ENCODE measurements at regions not wholly inside any gene's neighbourhood (a gene's known extent, or its start where the extent isn't known, plus 50 kb on each side); places are given as distances from the start of the nearest gene placed in this dataset.
"Not testable (repeated sequence)": the region's sequence is repeated elsewhere in the genome, so short reads cannot be mapped to it uniquely, and the experiment has no call there.

DNA sequence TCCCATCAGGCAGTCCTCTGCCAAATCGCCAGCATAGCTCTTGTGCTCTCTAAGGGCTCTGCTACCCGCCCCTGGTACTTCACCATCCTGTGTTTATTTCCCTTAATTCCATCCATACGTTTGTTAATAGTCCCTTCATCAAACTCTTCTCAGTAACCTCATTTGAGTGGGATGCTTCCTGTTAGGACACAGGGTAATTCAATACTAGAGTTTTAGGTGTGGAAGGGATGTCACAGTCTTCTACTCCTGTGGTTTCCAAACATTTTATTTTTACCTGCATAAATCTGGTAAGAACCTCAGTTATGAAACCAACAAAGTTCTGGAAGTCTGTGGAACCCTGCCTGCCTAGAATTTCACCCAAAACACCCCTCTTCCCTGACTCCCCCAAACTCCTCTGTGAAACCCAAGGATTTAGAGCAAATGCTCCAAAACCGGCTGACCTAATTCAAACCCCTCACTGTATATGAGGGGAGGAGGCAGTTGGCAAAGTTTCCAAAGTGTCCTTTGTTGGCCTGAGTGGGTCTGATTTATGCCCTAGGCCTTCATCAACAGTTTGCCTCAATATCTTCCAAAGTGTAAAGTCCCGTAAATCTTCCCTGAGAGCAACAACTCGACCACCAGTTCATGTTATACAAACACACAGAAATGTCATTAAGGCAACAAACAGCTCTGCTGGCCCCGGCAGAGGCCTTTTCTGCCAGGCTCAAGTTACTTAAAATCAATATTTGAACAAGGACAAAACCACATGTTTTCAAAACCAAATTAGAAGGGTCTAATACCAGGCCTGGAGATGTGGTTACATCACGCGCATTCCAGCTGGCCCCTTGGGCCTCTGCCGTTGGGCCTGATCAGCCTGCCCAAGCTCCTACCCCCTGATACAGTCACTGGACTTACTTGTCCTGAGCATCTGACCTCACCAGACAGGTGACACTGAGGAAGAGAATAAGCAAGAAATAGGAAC is 82.4 kb upstream of the FGGY start:
- DNase-seq (ENCODE audit: low spot score) = no peak

DNA sequence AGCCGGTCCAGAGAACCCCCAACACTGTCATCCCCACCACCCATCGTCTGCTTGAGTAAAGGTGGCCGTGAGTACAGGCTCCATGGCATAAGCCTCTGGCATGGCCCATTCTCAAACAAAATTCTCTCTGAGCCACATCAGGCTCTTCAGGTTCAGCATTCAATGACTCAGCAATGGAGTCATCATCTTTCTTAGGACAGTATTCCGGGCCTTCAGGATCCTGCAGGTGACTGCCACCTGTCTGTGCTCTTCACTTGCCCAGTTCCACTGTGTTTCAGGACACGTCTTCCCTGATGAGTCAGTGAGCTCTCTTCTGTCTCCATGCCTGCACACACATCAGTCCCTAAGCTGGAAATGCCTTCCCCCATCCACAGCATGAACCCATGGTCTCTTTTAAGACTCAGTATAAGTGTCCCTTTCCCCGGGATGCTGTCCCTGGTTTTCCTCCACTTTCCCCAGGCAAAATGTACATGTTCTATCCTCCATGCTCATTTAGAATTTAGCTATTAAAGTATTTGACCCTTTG is 81.1 kb upstream of the FGGY start:
- no peak for DNase-seq (ENCODE audit: low spot score)

DNA sequence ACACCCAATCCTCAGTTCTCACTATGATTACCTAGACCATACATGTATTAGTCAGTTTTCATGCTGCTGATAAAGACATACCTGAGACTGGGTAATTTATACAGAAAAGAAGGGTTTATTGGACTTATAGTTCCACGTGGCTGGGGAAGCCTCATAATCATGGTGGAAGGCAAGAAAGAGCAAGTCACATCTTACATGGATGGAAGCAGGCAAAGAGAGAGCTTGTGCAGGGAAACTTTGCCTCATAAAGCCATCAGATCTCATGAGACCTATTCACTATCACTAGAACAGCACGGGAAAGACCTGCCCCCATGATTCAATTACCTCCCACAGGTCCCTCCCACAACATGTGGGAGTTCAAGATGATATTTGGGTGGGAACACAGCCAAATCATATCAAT is 79.5 kb upstream of the FGGY start:
- DNase-seq (ENCODE audit: low spot score) = not testable (repeated sequence)

DNA sequence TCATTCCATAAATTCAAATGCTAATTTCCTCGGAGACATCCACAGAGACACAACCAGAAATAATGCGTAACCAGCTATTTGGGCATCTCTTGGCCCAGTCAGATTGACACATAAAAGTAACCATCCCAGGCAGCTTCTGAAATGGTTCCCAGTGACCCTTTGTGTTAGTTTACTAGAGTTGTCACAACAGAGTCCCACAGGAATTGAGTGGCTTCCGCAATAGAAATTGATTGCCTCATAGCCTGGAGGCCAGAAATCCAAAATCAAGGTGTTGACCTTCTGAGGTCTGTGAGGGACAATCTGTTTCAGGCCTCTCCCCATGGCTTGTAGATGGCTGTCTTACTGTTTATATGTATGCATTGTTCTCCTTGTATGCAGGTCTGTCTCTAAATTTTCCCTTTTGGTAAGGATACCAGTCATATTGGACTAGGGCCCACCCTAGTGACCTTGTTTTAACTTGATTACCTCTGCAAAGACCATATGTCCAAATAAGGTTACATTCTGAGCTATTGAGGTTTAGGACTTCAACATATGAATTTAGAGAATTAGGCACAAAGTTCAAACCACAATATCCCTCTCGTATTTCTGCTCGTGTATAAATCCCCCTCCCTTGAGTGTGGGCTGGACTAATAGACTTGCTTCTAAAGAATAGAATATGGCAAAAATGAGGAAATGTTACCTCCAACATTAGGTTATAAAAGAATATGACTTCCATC is 78.2 kb upstream of the FGGY start:
- no peak for DNase-seq (ENCODE audit: low spot score)

DNA sequence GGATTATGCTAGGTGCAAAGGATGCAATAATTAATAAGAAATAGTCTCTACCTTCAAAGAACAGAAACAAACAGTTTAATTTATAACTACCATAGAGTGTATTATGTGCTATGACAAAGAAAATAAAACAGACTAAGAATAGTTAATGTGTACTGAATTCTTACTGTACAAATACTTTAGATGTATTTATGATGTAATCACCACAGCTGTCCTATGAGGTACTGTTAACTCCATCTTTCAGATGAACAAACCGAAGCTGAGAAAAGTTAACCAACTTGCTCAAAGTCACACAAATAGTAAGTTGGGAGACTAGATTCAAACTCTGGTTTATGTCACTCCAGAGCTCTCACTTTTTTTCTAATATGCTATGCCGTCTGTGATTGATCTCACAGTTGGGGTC is 77.0 kb upstream of the FGGY start:
- no peak for DNase-seq (ENCODE audit: low spot score)

DNA sequence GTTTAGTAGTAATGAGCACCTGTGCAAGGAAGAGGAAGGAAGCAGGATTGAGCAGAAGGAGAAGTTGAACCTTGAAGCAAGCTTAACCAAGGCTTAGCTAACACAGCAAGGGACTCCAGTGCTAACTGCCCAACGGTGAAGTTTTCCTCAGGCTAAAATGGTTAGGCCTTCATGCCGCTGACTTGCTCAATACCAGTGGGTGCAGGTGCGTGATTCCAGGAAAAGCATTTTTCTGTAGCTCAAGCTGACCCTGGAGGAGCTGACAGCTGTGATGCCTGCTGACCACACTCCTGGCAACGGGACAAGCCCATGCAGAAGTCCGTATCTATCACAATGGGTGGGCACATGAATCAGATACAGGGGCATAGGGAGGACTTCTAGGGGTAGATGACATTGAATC is 76.5 kb upstream of the FGGY start:
- no peak for DNase-seq (ENCODE audit: low spot score)

DNA sequence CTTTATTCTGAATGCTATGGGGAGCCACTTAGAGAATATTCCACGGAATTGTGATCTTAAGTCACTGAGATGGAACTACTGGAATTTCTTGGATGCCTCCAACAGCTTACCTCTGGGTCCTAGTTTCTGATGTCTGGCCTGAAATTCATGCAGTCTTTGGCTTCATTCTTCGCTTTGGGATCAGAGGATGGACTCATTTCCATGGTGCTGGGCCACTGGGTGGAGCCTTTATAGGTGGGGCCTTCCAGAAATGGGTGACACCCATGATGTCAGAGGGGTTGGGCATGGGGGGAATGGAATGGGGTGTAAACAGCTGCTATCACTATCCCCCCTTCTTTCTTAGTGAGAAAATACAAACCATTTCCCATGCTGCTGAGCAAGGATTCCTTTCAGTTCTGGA is 73.7 kb upstream of the FGGY start:
- no peak for DNase-seq (ENCODE audit: low spot score)

DNA sequence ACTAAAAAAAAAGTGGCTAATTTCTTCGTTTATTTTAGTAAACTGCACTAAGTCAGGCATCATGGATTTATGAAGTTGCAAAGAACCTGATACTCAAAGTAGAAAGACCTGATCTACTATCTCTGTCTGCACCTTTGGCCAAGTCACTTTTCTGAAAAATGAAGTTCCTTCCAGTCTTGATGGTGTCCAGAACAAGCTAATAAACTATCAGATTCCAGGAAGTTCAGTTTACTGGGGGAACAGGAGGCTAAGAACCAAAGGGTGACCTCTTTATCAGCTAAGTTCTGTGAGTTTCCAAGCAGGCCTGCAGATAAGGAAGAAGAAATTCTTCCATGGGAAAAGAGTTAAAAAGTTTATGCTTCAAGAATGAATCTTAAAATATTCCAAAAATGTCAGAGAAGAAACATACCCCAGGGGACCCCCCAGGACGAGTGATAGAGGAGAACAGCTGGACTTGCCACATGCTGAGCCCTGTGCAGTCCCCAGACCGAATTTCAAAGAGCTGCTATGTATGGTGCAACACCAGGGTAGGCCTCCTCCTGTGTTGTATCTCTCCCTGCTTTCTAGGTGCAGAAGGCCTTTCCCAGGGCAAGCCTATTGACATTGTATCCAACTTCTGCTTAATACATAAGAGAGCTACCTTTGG is 72.8 kb upstream of the FGGY start:
- no peak for DNase-seq (ENCODE audit: low spot score)

DNA sequence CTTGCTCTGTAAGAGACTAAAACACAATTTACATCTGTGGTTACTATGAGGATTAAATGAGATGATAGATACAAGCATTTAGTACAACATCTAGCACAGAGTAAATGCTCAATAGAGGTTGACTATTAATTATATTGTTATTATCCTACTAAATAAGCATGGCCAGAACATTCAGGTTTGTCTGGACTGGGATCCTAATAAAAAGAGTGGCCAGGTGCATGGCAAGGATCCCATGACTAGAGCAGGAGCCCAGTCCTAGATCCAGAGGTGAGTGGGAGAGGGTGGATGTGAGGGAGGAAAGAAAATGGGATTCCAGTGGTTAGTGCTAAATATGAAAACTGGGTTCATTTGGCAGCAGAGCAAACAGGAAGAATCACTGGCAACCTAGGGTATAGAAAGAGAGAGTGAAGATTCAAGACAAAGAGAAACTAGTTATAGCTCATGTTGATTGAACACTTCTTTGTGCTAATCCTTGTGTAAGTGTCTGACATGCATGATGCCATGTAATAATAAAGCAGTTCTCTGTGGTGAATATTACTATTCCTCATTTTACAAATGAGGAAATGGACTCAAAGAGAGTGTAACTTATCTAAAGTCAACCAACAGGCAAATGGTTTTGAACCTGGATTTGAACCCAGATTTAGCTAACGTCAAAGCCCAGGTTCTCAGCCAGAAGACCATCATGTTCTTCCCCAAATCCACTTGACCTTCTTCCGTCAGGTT is 71.1 kb upstream of the FGGY start:
- no peak for DNase-seq (ENCODE audit: low spot score)

DNA sequence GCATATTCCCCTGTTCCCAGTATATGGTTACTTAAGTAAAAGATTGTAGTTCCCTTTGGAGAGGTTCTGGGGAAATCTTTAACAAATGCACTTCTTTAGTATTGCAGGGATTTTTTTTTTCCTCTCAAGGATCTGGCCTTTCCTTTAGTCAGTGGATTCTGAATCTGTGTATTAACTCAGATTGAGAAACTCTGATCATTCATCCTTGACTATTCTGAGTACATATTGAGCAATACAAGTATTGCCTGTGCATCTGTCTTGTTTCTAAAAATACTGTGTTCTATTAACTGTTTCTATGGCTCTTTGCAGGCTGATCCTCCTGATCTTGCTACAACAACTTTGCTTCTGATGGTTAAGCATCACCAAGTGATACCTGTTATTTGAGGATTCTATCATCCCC is 67.8 kb upstream of the FGGY start:
- DNase-seq (ENCODE audit: low spot score) = no peak

DNA sequence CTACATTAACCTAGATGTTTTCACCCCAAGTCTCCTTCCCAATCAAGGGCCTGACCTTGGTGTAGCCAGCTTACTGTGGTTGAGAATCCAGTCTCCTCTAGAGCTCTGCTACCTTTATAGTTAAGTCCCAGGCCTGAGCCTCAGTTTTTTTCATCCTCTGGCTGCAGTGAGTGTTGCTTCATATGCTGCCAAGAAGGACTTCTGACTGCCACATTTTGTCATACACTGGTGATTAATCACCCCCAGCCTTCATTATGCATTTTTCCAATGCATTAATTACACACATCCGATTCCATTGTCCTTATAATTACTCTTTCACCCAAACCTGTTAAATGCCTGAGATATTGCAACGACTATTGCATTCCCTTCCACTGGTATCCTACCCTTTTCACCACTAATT is 66.3 kb upstream of the FGGY start:
- DNase-seq (ENCODE audit: low spot score) = no peak

DNA sequence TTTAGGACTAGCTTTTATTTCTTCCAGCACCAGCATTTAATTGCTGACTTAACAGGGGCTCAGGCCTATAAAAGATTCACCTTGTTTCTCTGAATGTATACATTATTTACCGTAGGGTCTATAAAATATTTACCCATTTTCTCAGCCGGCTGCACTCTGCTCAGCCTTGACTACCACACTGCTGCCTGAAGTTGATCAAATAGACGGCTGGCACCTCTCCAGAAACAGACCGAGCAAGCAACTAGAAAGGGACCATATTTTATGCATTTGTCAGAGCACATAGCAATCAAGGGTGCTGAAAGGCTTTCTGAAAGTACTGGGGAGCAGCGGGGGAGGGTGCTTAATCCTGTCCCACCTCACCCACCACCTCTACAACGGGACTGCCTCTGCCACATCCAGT is 64.7 kb upstream of the FGGY start:
- DNase-seq (ENCODE audit: low spot score) = no peak

DNA sequence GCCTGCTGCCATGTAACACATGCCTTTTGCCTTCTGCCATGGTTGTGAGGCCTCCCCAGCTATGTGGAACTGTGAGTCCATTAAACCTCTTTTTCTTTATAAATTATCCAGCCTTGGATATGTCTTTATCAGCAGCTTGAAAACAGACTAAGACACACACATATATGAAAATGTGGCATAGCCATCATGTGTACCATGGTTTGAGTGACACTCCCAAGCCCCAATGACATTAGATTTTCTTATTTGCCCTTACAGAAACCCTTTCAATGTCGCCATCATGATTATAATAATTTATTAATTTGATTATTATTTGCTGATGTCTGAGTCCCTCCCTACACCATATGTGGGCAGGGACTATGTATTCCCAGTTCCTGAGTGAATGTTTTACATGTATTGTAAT is 63.5 kb upstream of the FGGY start:
- no peak for DNase-seq (ENCODE audit: low spot score)

DNA sequence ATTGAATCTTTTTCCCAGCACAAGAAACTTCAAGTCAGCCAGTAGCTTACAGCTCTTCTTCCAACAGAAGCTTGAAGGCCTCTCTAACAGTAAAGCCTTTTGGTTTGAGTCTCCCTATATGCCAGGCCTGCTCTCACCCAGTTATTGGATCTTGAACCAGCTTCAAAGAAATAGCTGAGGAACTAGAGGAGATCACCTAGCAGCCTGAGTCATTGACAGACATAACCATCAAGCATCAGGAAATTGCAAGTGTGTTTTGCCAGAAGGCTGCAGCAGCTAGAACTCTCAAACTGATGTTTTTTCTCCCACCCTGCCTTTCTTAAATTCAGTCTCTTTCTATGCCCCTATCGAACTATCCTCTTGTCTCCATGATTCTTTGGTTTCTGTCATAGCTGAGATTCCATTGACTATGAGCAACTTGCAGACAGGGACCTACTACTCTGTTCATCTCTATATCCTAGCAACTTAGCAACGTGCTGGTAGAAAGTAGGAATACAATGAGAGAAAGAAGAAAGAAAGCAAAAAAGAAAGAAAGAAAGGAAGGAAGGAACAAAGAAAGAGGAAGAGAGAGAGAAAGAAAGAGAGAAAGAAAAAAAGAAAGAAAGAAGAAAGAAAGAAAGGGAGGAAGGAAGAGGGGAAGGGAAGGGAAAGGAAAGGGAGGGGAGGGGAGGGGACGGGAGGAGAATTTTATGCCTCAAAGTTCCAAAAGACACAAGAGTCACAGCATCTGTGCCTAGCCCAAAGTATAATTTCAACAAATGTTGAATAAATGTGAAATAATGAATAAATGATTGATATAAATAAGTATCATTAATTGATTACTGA is 60.0 kb upstream of the FGGY start:
- no peak for DNase-seq (ENCODE audit: low spot score)

DNA sequence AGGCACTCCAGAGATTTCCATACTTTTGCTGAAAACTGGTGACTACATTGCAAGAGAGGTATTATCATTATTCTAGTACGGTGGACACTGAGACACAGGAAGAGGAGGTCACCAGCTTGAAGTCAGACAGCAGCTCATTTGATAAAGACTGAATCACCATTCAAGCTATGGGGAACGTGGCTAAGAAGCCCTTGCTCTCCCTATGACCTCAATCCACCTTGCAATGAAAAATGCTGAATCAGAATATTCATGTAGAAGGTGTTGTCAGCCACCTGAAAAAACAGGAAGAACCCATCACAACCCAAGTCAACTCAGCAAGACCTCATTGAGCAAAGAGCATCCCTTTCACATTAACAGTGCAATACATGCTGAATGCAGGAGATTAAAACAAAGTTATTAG is 59.0 kb upstream of the FGGY start:
- DNase-seq (ENCODE audit: low spot score) = no peak

DNA sequence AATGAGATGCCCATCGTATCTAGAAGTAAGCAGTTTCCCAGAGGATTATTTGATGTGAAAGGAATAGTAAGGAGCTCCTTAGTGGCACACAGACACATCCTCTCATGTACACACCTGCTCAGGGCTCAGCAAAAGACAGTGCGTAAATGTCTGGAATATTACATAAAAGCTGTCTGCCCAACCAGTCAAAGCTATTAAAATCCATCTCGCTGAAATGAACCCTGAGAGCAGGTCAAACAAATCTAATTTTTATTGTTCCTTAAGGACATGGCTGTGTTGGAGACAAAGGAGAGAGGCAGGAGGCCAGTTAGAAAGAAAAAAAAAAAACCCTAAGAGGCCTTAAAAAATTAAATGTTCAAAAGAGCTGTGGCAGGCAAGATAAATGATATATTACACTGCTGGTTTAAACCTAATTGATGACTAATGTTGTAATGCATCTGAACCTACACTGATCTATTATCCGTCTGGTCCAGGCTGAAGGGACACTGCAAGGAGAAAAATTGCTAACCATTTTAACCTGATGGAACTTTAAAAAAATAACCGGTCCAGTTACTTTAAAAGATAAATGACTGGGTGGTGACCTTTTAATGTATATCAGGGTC is 58.5 kb upstream of the FGGY start:
- no peak for DNase-seq (ENCODE audit: low spot score)

DNA sequence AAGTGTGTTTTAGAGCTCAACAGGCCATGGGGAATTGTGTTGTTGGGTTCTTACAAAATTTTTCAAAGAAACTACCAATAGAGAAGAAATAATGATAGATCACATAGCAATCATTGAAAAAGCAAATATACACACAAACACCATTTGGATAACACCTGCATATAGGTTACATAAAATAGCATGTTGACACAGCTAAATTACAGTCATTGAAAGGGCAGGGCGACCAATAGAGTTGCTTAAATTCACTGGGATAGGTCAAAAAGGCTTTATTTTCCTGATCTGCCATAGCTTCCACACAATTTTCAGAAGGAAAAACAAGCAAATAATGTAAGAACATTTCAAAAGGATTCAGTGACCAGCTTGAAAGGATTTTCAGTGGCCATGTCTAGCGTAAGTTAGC is 57.9 kb upstream of the FGGY start:
- DNase-seq (ENCODE audit: low spot score) = no peak

DNA sequence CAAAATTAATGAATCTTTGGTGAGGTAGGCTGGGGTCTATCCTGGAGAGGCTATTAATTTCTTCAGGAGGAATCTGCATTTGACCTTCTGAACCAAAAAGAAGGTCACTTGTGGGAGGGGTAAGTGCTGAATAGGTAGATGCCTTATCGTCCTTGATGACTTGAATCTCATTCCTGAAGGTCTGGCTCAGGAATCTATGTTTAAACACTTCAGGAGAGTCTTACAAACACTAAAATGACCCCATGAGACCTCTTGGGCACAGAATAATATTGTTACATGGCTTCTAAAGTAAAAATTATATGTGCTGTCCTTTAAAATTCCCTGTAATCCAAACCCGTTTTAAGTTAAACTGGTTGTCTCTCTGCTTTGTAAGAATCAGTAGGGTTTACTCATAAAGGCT is 55.0 kb upstream of the FGGY start:
- DNase-seq (ENCODE audit: low spot score) = no peak

DNA sequence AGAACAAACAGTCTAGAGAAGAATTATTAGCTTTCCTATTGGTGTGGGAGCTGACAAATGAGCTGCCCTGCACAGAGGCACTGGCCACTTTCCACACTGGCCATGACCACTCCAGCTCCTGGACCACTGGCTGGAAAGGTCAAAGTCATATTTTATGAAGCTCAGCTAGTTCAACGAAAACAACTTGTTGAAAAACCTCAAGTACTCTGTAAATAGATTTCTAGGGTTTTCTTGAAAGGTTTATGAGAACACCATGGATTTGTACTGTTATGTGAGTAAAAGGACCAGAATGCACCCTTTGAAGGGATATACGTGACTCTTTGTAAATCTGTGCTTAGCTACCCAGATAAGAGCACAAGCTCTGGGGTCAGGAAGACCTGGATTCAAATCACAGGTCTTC is 54.5 kb upstream of the FGGY start:
- no peak for DNase-seq (ENCODE audit: low spot score)

DNA sequence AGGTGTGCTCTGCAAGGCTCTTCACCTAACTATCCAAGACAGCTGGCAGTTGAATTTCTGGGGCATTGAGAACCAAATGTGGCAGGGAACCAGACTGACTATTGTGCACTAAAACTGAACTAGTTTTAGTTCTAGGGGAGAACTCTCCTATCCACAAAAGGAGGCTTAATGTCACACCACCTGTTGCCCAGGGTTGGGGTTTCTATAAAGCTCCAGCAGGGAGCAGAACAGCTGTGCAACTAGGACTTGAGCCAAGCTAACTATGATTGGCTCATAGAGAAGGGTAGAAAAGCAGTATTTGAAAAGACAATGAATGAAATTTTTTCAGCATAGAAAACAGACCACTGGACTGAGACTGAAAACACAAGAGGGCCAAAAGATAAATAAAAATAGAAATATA is 53.3 kb upstream of the FGGY start:
- no peak for DNase-seq (ENCODE audit: low spot score)

DNA sequence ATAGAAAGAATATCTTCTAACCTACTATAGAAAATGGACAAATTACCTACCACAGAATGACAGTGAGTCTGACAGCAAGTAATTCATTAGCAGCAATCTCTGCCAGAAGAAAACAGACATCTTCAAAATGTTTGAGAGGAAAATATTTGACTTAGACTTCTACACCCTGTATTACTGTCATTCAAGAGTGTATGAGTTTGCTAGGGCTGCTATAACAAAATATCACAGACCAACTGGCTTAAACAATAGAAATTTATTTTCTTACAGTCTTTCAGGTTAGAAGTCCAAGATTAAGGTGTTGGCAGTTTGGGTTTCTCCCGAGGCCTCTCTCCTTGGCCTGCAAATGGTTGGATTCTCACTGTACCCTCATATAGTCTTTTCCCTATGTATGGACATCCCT is 52.9 kb upstream of the FGGY start:
- DNase-seq (ENCODE audit: low spot score) = no peak

Measured in D341Med (cell line).